CD4-positive, alpha-beta T cell (primary cell): ENCODE measurements at regions not wholly inside any gene's neighbourhood (a gene's known extent, or its start where the extent isn't known, plus 50 kb on each side); places are given as distances from the start of the nearest gene placed in this dataset.
A peak's percentile ranks its signal among the peaks of the same experiment; 100 is the strongest.

Experiments used
- ATAC-seq: fragments of 200-7000 bp; cut with Tn5 transposase; one replicate; pipeline ENCODE4 v1.10.0; 2022; ENCODE audit warnings: mild to moderate bottlenecking; ENCODE audit not compliant: poor library complexity
- CTCF ChIA-PET: fragments of 350-600 bp; sonication (Branson Sonifier 250); formaldehyde crosslinking; loops from one replicate; lab custom pipeline; 2021; ENCODE audit warnings: antibody characterized with exemption, inconsistent platforms; lab: Charles Lee
- POLR2A ChIA-PET: fragments of 350-600 bp; sonication (Branson Sonifier 250); formaldehyde crosslinking; loops from one replicate; lab custom pipeline; 2021; ENCODE audit warnings: antibody characterized with exemption, inconsistent platforms; lab: Charles Lee
- DNase-seq, 14 experiments: peaks; one replicate each; pipeline ENCODE4 v3.0.0-alpha.2; 2013 to 2020; ENCODE audit warnings: mixed read lengths in 2 of 14
- H3K27ac ChIP-seq, 2 donors: one replicate each; pipeline versions ENCODE4 v1.5.1 to v1.7.0; 2013; ENCODE audit warnings: low read length in 2 of 2, low read depth in 1 of 2, mild to moderate bottlenecking in 1 of 2
- H3K27me3 ChIP-seq, 2 experiments: 1 replicate in 1 of 2; 2 replicates in 1 of 2; pipeline versions ENCODE4 v1.6.1 to v1.7.0; 2013; ENCODE audit warnings: low read length in 2 of 2, control low read depth in 1 of 2, mild to moderate bottlenecking in 1 of 2, moderate library complexity in 1 of 2; ENCODE audit not compliant: insufficient read depth in 2 of 2, control insufficient read depth in 1 of 2
- H3K36me3 ChIP-seq: one replicate; pipeline ENCODE4 v1.6.1; 2013; ENCODE audit warnings: low read length, control low read depth; ENCODE audit not compliant: insufficient read depth
- H3K4me1 ChIP-seq: one replicate; pipeline ENCODE4 v1.6.1; 2013; ENCODE audit warnings: low read length, control low read depth; ENCODE audit not compliant: insufficient read depth
- H3K4me3 ChIP-seq: one replicate; pipeline ENCODE4 v1.5.1; 2013; ENCODE audit warnings: mild to moderate bottlenecking, low read length, moderate library complexity
- H3K9me3 ChIP-seq, 2 experiments: 1 replicate in 1 of 2; 2 replicates in 1 of 2; pipeline versions ENCODE4 v1.6.1 to v1.7.0; 2013; ENCODE audit warnings: low read length in 2 of 2, mild to moderate bottlenecking in 2 of 2, control low read depth in 1 of 2, moderate library complexity in 1 of 2; ENCODE audit not compliant: control insufficient read depth in 1 of 2, insufficient read depth in 1 of 2
- H3K27ac Mint-ChIP-seq: one replicate; pipeline ENCODE4 v1.8.0; 2020; ENCODE audit warnings: mixed read lengths
- H3K27me3 Mint-ChIP-seq: one replicate; pipeline ENCODE4 v1.8.0; 2021; ENCODE audit warnings: mixed read lengths
- H3K36me3 Mint-ChIP-seq: one replicate; pipeline ENCODE4 v1.8.0; 2021; ENCODE audit warnings: low read depth, mixed read lengths
- H3K4me1 Mint-ChIP-seq: one replicate; pipeline ENCODE4 v1.8.0; 2021; ENCODE audit warnings: low read depth, mixed read lengths
- H3K4me3 Mint-ChIP-seq: one replicate; pipeline ENCODE4 v1.8.0; 2020; ENCODE audit warnings: mild to moderate bottlenecking, mixed read lengths
- H3K9me3 Mint-ChIP-seq: one replicate; pipeline ENCODE4 v1.8.0; 2020; ENCODE audit warnings: mixed read lengths
- CTCF ChIP-seq: fragments of 200-600 bp; IDR thresholded peaks from one replicate; pipeline ENCODE4 v1.8.0; 2022; ENCODE audit warnings: antibody characterized with exemption, mild to moderate bottlenecking
- intact Hi-C, 2 experiments: fragments of 100-400 bp; cut with DNase I in 1 of 2; cut with micrococcal nuclease in 1 of 2; formaldehyde crosslinking; loops; one replicate each; pipeline versions ENCODE4 v1.15.1 to v1.9.0; 2023 to 2025; cut with DNase I, micrococcal nuclease

GRCh38 chr2:195472501-195473234, 184.4 kb upstream of the SLC39A10 start:
- Mint-ChIP-seq H3K4me1 (peaks cover 18% of the 10 kb centered on the region), H3K27ac (no peak overlapping the region), H3K4me3 (no peak overlapping the region), H3K27me3 (no peaks in the 10 kb centered on the region), H3K36me3 (no peaks in the 10 kb centered on the region), H3K9me3 (peaks cover 2% of the 10 kb centered on the region)
- intact Hi-C loops: no loop called here
- Histone ChIP-seq H3K4me3 (no peak overlapping the region), H3K36me3 (no peaks in the 10 kb centered on the region), H3K9me3 (no peaks in the 10 kb centered on the region), H3K27me3 (no peaks in the 10 kb centered on the region), H3K4me1 (no peaks in the 10 kb centered on the region), H3K27ac (no peak overlapping the region)
- ChIA-PET CTCF (no interaction called here), POLR2A (no interaction called here)
- ATAC-seq (no peak), DNase-seq (peak in 1 of 14 experiments; percentile 29)
- TF ChIP-seq CTCF: no peak

DNA sequence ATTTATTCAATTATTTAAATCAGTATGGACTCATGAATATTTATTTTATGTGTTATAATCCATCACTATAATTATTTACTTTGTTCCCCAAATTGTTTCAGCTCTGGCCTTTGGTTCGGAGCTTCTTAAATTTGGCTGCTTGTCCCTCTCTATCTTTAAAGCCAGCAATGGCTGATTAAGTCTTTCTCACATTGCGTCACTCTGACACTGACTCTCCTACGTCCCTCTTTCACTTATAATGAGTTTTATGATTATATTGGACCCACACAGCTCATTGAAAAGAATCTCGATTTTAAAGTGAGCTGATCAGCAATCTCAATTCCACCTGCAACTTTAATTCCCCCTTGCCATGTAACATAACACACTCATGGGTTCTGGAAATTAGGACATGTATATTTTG, 185.2 kb upstream of the SLC39A10 start:
- Histone ChIP-seq H3K4me1 (no peaks in the 10 kb centered on the region), H3K27me3 (no peaks in the 10 kb centered on the region), H3K9me3 (no peaks in the 10 kb centered on the region), H3K27ac (no peak overlapping the region), H3K4me3 (no peak overlapping the region), H3K36me3 (no peaks in the 10 kb centered on the region)
- TF ChIP-seq CTCF: no peak
- H3K4me1 Mint-ChIP-seq: peaks cover 13% of the 10 kb centered on the region
- intact Hi-C loops: no loop called here
- H3K9me3 Mint-ChIP-seq: peaks cover 2% of the 10 kb centered on the region
- ChIA-PET CTCF (no interaction called here), POLR2A (no interaction called here)
- no peak overlapping the region for H3K27ac Mint-ChIP-seq
- H3K36me3 Mint-ChIP-seq: no peaks in the 10 kb centered on the region
- H3K27me3 Mint-ChIP-seq: no peaks in the 10 kb centered on the region
- H3K4me3 Mint-ChIP-seq: no peak overlapping the region
- ATAC-seq (no peak), DNase-seq (no peak)

- no peak for TF ChIP-seq CTCF
- no peaks in the 10 kb centered on the region for H3K9me3 ChIP-seq
- H3K27ac ChIP-seq: no peak overlapping the region
- no peaks in the 10 kb centered on the region for H3K27me3 Mint-ChIP-seq
- no peak overlapping the region for H3K4me3 Mint-ChIP-seq
- ChIA-PET CTCF (no interaction called here), POLR2A (no interaction called here)
- no peak overlapping the region for H3K4me3 ChIP-seq
- intact Hi-C loops: no loop called here
- DNase-seq (no peak), ATAC-seq (no peak)
- peaks cover 13% of the 10 kb centered on the region for H3K4me1 Mint-ChIP-seq
- H3K36me3 ChIP-seq: no peaks in the 10 kb centered on the region
- H3K27me3 ChIP-seq: no peaks in the 10 kb centered on the region
- H3K9me3 Mint-ChIP-seq: peaks cover 2% of the 10 kb centered on the region
- no peaks in the 10 kb centered on the region for H3K36me3 Mint-ChIP-seq
- H3K27ac Mint-ChIP-seq: no peak overlapping the region
- no peaks in the 10 kb centered on the region for H3K4me1 ChIP-seq
Measured at GRCh38 chr2:195471163-195471562, 185.9 kb upstream of the SLC39A10 start.
